GM19372 (cell line): ENCODE measurements at regions not wholly inside any gene's neighbourhood (a gene's known extent, or its start where the extent isn't known, plus 50 kb on each side); places are given as distances from the start of the nearest gene placed in this dataset.

Source experiments
- ATAC-seq: cut with Tn5 transposase; IDR thresholded peaks from one replicate; pipeline ENCODE4 v1.9.1; 2021; ENCODE audit warnings: mild to moderate bottlenecking, low read depth, moderate library complexity; ENCODE audit not compliant: unreplicated experiment

- no peak for ATAC-seq
Measured at GRCh38 chr4:11495818-11496217, 67.1 kb upstream of the HS3ST1 start.

GRCh38 chr4:11495291-11495690 is 66.6 kb upstream of the HS3ST1 start:
- ATAC-seq: no peak

- no peak for ATAC-seq
Measured at GRCh38 chr4:11494232-11494631, 65.5 kb upstream of the HS3ST1 start.

- ATAC-seq: no peak
Measured at GRCh38 chr4:11489453-11490083, 60.9 kb upstream of the HS3ST1 start.

GRCh38 chr4:11488657-11489452 is 60.2 kb upstream of the HS3ST1 start:
- ATAC-seq: no peak

- ATAC-seq: no peak
Measured at GRCh38 chr4:11487868-11488544, 59.3 kb upstream of the HS3ST1 start.

GRCh38 chr4:11487139-11487538 is 58.4 kb upstream of the HS3ST1 start:
- ATAC-seq: no peak

- ATAC-seq: no peak
Measured at GRCh38 chr4:11485926-11486325, 57.2 kb upstream of the HS3ST1 start.

GRCh38 chr4:11484531-11484930 is 55.8 kb upstream of the HS3ST1 start:
- no peak for ATAC-seq

- no peak for ATAC-seq
Measured at GRCh38 chr4:11483046-11483445, 54.4 kb upstream of the HS3ST1 start.

- ATAC-seq: peak; percentile 87
Measured at GRCh38 chr4:11480683-11481082, 52.0 kb upstream of the HS3ST1 start.
